ENCODE measurements at regions not wholly inside any gene's neighbourhood (a gene's known extent, or its start where the extent isn't known, plus 50 kb on each side); places are given as distances from the start of the nearest gene placed in this dataset.

DNA sequence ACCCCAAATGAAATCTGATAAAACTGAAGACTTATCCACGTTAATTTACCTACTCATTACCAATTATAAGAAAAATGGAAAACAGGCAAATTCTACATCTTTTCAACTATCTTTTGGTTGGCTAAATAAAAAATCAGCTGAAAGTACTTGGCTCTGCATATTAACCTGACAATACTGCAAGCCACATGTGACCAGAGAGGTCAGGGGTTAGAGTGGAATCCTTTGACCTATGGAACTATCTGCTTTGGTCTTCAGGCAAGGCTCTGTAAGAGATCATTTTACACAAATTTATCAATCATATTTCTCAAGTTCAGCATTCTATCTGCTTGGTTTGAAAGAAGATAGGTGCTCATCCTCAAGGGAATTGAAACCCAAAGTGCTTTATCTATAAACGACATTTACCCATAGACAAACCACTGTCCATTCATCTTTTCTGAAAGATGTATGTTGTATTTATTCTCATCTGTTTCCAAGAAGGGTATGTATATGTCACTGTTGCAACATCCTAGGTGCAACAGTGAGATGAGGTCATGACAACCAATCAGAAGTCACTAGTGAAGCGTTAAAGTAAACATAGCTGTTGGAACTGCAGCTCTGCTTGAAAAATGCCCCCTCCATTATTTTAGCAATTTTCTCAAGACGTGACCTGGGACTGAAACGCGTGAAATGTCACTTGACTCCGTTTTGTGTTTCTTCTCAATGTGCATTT, 144.9 kb upstream of the POU5F2 start:
- Histone ChIP-seq H3K27me3 (no peaks in the 10 kb centered on the region), H3K27ac (no peak overlapping the region), H3K9me3 (no peaks in the 10 kb centered on the region), H3K4me1 (no peaks in the 10 kb centered on the region), H3K4me3 (no peak overlapping the region), H3K36me3 (no peaks in the 10 kb centered on the region)
- intact Hi-C loops (cut with DNase I) = no loop called here
- DNase-seq (ENCODE audit: extremely low spot score in 2 of 2) = no peak
- TF ChIP-seq POLR2AphosphoS5 (IDR thresholded peaks at IDR 0.05; ENCODE audit: insufficient read depth in 1 of 2, low read depth in 1 of 2) (no peak), POLR2A (IDR thresholded peaks at IDR 0.05) (no peak)
- TF ChIP-seq, protein P1, sequence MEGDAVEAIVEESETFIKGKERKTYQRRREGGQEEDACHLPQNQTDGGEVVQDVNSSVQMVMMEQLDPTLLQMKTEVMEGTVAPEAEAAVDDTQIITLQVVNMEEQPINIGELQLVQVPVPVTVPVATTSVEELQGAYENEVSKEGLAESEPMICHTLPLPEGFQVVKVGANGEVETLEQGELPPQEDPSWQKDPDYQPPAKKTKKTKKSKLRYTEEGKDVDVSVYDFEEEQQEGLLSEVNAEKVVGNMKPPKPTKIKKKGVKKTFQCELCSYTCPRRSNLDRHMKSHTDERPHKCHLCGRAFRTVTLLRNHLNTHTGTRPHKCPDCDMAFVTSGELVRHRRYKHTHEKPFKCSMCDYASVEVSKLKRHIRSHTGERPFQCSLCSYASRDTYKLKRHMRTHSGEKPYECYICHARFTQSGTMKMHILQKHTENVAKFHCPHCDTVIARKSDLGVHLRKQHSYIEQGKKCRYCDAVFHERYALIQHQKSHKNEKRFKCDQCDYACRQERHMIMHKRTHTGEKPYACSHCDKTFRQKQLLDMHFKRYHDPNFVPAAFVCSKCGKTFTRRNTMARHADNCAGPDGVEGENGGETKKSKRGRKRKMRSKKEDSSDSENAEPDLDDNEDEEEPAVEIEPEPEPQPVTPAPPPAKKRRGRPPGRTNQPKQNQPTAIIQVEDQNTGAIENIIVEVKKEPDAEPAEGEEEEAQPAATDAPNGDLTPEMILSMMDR (IDR thresholded peaks at IDR 0.05) = no peak

DNA sequence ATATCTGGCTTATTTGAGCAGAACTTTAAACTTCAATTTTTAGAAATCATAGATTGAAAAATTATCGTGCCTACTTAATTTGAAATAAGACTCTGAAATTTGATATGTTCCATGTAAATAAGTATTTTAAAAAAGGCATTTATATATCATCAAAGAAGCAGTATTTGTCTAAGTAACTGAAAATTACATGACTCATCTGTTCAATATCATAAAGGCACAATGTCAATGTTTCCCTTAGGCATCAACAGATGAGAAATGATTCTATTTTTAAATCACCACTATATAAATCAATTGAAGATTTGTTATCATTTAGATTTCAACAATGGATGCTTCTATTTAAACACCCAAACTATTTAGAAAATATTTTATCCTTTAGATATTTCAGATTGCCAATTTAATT, 142.9 kb upstream of the POU5F2 start:
- H3K36me3 ChIP-seq = no peaks in the 10 kb centered on the region
- no peaks in the 10 kb centered on the region for H3K9me3 ChIP-seq
- H3K27ac ChIP-seq = no peak overlapping the region
- no peak overlapping the region for H3K4me3 ChIP-seq
- no peaks in the 10 kb centered on the region for H3K4me1 ChIP-seq
- no peaks in the 10 kb centered on the region for H3K27me3 ChIP-seq
- no peak for DNase-seq (ENCODE audit: extremely low spot score in 2 of 2)
- intact Hi-C loops (cut with DNase I) = no loop called here
- TF ChIP-seq POLR2A (IDR thresholded peaks at IDR 0.05) (no peak), POLR2AphosphoS5 (IDR thresholded peaks at IDR 0.05; ENCODE audit: insufficient read depth in 1 of 2, low read depth in 1 of 2) (no peak)
- TF ChIP-seq, protein P1 (IDR thresholded peaks at IDR 0.05) = no peak

DNA sequence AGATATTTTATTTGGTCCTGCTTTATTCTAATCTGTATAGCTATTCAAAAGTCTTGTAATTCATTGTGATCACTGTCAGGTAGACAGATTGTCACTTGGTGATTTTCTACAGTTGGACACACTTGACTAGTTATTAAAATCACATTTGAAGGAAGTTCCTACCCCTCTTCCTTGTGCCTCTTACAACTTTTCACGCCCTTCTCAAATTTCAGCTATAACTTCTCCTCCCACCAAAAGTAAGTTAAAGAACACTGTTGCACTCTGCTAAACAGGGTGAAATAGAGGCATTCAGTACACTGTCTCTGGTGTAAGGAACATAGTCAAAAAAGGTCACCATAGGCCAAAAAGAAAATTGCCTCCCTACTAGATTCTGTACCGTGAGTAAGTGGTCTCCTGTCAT, 142.1 kb upstream of the POU5F2 start:
- Histone ChIP-seq H3K27ac (no peak overlapping the region), H3K9me3 (no peaks in the 10 kb centered on the region), H3K4me3 (no peak overlapping the region), H3K4me1 (no peaks in the 10 kb centered on the region), H3K36me3 (no peaks in the 10 kb centered on the region), H3K27me3 (no peaks in the 10 kb centered on the region)
- intact Hi-C loops (cut with DNase I) = no loop called here
- TF ChIP-seq POLR2A (IDR thresholded peaks at IDR 0.05) (no peak), POLR2AphosphoS5 (IDR thresholded peaks at IDR 0.05; ENCODE audit: insufficient read depth in 1 of 2, low read depth in 1 of 2) (no peak)
- TF ChIP-seq, protein P1 (IDR thresholded peaks at IDR 0.05) = no peak
- no peak for DNase-seq (ENCODE audit: extremely low spot score in 2 of 2)

DNA sequence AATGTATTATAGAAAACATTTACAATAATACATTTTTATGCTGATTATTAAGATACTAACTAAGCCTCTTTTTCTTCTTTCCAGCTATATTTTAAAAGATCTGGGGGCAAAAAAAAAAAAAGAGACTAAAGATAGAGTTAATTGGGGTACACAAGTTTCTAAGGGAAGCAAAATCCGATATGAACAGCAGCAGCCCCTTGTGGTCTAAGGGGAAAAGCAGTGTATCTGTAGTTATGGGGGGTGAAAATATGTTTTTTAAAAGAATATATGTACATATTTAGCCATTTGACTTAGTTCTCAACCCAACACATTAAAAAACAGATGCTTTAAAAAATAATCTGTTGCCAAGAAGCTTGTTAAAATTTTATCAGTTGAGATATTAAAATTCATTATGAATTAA, 134.3 kb upstream of the POU5F2 start:
- H3K4me3 ChIP-seq = no peak overlapping the region
- intact Hi-C loops (cut with DNase I) = no loop called here
- H3K9me3 ChIP-seq = no peaks in the 10 kb centered on the region
- no peak overlapping the region for H3K27ac ChIP-seq
- TF ChIP-seq POLR2AphosphoS5 (IDR thresholded peaks at IDR 0.05; ENCODE audit: insufficient read depth in 1 of 2, low read depth in 1 of 2) = no peak
- no peaks in the 10 kb centered on the region for H3K36me3 ChIP-seq
- no peaks in the 10 kb centered on the region for H3K4me1 ChIP-seq
- H3K27me3 ChIP-seq = no peaks in the 10 kb centered on the region
- no peak for DNase-seq (ENCODE audit: extremely low spot score in 2 of 2)

DNA sequence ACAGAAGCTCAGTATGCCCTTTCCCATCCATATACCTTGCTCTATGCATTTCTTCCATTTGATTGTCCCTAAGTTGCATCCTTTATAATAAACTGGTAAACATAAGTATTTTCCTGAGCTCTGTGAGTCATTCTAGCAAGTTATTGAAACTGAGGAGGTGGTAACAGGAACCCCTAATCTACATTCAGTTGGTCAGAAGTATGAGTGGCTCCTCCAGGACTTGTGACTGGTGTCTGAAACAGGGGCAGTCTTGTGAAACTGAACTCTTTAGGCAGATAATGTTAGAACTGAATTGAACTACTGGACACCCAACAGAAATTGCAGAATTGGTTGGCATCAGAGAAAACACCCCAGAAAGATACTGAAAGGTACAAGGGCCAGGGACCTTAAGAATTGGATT, 133.1 kb upstream of the POU5F2 start:
- Histone ChIP-seq H3K27ac (no peak overlapping the region), H3K36me3 (no peaks in the 10 kb centered on the region), H3K4me3 (no peak overlapping the region), H3K4me1 (no peaks in the 10 kb centered on the region), H3K9me3 (no peaks in the 10 kb centered on the region), H3K27me3 (no peaks in the 10 kb centered on the region)
- no peak for DNase-seq (ENCODE audit: extremely low spot score in 2 of 2)
- intact Hi-C loops (cut with DNase I) = no loop called here
- TF ChIP-seq POLR2AphosphoS5 (IDR thresholded peaks at IDR 0.05; ENCODE audit: insufficient read depth in 1 of 2, low read depth in 1 of 2) = no peak
- TF ChIP-seq, protein P1 (IDR thresholded peaks at IDR 0.05) = no peak
